NCI-H187 treated with DMSO at 0.1 percent for 48 hours (cell line): ENCODE measurements at regions not wholly inside any gene's neighbourhood (a gene's known extent, or its start where the extent isn't known, plus 50 kb on each side); places are given as distances from the start of the nearest gene placed in this dataset.
"Not testable (repeated sequence)": the region's sequence is repeated elsewhere in the genome, so short reads cannot be mapped to it uniquely, and the experiment has no call there.

Source experiments
- DNase-seq: peaks from one replicate; lab custom pipeline; 2025; lab: John Stamatoyannopoulos, UW

DNA sequence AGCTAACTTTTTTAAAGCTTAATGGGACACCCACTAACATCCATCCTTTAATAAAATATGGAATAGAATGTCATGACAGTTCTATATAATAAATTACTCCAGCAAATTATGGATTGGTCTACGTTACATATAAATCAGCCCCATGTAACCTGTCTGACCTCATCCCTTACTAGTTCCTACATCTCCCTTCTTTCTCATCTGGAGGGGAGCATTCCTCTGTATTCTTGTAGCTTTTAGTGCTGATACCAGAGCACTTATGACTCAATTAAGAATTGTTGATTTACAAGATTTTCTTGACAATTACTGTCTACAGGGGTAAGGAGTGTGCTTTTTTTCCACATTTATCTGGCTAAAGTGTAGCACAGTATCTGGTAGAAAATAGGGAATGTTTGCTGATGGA, 523.7 kb downstream of the FAM181B start:
- no peak for DNase-seq

DNA sequence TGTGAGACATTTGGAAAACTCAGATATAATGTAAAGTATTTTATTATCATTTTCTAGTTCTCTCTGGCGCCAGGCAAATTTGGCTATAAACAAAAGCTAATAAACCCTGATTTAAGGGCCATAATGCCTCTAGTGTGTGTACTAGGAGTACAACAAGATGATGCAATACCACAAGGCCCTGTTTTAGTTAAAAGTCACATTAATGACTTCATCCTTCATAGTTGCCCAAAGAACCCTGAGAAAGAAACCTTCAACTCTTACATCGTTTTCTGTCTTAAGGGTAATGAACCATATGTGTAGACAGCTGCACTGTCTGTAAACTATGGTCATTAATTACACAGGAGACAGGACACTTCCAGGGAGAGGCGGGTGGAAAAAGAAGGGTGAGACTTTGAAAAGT, 538.4 kb downstream of the FAM181B start:
- DNase-seq: no peak

DNA sequence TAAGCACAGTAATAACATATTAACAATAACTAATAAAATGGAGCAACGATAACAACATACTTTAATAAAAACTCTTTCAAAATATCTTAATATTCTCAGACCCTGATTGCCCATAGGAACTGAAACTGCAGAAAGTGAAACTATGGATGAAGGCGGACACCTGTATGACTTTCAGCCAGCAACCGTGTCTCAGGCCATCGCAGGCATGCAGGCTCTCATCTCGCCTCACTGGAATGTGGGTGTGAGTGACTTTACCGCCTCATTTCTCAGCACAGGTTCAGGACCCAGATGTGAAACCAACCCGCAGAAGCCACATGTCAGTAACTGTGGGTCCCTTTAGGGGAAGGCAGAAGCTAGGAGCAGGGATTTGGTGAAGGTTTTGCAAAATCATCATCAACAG, 539.1 kb downstream of the FAM181B start:
- no peak for DNase-seq

DNA sequence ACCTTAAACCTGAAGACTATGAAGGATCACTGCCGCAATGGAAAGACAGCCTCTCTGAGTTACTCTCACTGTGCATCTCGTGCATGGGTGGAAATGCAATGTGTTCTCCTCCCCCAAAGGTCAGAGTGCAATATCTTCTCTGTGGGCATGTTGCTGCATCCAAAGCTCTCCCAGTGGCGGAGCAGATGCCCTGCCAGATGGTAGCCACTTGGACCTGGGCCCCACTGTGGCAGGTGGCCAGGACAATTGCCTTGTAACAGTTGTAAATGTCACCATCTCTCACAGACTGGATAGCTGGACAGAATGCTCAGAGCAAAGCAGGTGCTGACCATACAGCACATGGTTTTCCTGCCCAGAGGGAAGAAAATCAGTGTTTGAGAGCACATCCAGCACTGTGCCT, 542.0 kb downstream of the FAM181B start:
- no peak for DNase-seq

DNA sequence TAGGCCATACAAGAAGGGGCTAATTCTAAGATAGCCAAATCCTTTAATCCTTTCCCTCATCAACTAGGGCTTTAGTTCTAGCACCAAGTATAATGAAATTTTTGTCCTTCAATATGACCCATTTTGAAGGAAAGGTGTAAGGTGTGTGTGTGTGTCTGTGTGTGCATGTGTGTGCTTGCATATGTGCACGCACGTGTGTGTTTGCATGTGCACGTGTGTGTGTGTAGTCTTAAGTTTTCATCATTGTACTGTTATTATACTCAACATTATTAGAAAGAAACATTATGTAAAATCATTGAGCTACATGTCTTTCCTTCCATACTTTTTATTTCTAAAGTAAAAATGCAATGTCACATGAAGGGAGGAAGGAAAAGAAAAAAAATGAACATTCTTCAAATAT, 547.7 kb downstream of the FAM181B start:
- no peak for DNase-seq

DNA sequence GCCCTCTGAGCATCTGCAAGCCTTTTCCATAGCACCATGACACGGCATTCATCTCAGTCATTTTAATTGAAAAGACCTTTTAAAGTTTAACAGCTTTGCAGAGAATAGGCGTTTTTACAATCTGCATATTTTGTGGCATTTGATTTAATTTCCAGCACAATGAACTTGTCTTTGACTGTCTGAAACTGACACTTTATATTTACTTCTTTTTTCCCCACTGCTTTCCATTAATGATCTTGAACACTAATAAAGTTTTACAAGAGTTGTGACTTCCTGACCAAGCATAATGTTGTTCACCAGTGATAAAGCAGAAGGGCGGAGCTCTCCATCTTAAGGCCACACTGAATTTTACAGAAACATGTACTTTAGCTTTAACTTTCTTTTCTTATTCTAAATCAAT, 548.7 kb downstream of the FAM181B start:
- DNase-seq: no peak

DNA sequence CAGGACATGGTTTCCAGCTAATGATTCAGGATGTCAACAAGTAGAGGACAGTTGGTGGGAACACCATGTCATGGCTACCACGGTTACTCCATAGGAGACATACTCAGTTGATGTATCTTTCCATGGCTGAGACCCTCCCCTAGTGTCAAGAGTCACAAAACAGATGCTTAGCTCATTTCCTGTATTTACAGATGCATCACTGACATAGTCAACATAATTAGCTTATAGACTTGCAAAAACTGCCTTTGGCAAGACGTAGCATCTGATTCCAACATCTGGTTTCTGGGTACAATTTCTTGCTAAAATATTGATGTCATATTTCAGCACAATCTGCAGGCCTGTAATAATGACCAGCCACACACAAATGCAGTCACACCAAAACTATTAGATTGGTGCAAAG, 550.3 kb downstream of the FAM181B start:
- no peak for DNase-seq

DNA sequence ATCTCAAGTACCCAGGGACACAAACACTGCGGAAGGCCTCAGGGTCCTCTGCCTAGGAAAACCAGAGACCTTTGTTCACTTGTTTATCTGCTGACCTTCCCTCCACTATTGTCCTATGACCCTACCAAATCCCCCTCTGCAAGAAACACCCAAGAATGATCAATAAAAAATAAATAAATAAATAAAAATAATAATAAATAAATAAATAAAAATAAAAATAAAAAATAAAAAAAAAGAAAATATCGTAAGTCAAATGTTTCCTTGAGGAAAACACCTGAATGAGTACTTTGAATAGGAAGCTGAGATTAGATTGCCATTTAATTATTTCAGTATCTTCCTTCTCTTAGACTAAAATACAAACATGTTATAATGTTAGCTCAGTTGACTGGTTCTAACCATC, 551.0 kb downstream of the FAM181B start:
- not testable (repeated sequence) for DNase-seq

DNA sequence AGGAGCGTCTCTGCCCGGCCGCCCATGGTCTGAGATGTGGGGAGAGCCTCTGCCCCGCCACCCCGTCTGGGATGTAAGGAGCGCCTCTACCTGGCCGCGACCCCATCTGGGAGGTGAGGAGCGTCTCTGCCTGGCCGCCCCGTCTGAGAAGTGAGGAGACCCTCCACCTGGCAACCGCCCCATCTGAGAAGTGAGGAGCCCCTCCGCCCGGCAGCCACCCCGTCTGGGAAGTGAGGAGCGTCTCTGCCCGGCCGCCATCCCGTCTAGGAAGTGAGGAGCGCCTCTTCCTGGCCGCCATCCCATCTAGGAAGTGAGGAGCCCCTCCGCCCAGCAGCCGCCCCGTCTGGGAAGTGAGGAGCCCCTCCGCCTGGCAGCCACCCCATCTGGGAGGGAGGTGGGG, 551.9 kb downstream of the FAM181B start:
- DNase-seq: not testable (repeated sequence)

DNA sequence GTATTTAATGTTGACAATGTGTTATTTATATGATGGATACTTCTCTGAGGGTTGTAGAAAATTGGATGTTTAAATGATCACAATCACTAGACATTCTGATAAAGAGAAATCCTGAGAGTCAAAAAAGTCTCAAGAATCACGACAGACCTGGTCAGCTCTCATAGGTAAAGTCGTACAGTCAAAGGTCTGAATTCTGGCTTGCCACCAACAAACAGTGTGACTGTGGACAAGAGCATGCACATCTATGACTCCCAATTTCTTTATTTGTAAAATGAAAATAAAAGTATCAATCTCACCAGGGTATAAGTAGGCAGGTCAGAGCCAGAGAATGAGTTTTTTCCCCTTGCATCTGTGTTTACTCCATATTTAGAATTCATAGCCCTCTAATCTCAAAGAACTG, 556.7 kb downstream of the FAM181B start:
- DNase-seq: no peak

DNA sequence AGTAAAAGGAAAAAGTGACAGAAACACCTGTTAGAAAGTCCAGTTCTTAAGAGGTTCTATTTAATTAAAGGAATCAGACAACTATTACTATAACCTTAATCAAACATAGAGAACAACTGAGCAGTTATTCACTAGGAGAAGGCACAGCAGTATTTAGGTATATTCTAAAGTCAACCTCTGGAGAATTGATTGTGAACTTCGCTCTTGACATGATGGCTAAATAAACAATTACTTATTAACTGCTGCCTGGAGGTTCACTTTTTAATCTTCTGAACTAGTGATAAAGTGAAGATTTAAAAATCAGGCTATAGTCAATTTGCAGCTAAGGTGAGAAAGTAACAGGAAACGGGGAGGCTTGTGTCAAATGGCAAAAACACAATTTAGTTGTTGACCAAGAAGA, 557.3 kb downstream of the FAM181B start:
- no peak for DNase-seq

DNA sequence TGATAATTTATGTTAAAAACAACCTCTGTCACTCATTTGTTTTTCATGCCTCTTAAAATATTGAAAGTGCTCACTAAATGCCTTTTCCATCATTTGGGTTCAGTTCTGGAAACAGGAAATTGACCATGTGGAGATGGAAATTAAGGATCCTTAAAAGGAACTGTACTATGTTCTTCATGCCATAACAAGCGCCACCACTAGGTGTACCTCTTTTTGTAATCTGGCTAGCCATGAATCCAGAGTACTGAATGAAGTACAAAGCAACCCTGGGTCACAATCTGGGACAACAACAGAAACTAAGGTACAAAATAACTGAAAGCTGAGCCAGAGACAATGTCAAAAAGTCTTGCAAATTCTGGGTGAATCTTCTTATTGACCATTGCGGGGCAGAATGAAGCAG, 559.1 kb downstream of the FAM181B start:
- DNase-seq: no peak

DNA sequence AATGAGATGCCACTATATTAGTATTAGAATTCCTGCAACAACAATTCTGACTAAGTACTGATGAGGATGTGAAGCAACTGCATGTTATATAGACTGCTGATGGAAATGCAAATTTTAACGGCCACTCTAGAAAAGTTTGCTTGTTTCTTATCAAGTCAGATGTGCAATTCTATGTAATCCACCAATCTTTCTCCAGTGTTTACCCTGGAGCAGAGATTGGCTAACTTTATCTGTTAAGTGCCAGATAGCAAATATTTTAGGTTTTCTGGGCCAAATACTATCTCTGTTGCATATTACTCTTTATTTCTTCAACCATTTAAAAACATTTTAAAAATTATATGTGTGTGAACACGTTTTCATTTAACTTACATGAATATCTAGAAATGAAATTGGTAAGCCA, 586.9 kb downstream of the FAM181B start:
- DNase-seq: no peak

DNA sequence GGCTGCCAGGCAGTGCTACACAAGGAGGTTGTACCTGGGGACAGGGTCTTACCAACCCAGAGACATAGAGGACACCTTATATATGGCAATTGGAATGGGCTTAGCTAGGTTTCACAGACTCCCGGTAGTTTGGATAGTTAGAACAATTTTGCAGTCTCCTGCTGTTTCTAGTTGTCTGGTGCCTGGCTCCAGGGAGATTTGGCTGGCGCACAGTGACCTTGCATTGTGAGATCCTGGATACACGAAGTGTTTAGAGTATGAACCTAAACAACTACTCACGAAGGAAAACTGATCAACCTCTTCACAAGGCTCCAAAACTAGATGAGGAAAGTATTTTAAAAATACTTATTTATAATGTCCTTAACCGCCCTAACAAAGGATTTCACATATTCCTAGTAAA, 614.7 kb downstream of the FAM181B start:
- DNase-seq: no peak

DNA sequence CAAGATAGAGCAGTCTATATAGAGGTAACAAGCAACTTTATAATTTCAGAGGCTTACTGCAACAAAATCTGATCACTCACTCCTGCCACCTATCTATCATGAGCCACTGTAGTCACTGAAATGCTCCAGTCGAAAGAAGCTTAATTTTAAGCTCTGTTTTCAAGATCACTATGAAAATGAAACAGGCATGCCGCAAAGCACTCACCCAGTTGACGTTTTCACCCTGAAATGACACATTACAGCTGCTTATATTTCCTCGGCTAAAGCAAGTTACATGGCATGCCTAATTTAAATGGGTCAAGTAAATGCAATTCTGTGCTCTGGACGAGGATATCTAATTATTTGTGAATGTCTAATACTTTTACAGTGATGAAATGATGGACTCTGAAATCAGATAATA, 616.3 kb downstream of the FAM181B start:
- DNase-seq: no peak

DNA sequence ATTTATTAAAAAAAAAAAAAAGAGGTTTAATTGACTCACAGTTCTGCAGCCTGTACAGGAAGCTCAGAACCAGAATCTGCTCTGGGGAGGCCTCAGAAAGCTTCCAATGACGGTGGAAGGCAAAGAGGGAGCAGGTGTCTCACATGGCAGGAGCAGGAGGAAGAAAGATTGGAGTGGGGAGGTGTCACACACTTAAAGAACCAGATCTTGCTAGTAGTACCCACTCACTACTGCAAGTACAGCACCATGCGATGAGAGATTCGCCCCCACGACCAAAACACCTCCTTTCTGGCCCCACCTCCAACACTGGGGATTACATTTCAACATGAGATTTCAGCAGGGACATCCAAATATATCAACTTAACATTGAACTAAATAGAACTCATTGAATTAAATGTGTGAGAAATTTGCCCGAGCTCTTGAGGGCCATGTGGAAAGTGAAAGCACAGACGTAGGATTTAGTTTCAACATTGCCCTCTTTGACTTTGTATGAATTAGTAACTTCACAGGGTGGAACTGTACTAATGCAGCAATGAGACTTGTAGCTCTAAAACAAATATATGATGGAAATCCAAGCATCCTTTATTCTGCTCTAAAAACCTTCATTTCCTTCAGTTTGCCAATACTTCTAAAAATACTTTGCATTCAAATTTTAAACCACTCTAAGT, 628.2 kb downstream of the FAM181B start:
- DNase-seq: no peak

DNA sequence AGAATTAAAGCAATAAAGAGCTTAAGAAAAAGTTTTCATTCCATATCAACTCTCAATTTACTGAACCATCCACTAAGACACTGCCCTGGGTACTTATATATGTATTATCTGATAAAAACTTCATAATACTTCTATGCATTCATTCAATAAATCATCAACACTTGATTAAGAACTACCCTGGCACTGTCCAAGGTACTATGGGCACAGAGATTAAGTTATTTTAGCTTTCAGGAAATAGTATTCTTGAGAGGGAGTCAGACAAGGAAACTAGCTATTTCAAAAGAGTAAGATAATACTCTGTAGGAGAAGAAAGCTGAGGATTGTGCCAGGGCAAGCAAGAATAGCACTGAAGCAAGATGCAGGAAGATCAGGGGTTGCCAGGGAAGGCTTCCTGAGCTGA, 640.8 kb downstream of the FAM181B start:
- no peak for DNase-seq

DNA sequence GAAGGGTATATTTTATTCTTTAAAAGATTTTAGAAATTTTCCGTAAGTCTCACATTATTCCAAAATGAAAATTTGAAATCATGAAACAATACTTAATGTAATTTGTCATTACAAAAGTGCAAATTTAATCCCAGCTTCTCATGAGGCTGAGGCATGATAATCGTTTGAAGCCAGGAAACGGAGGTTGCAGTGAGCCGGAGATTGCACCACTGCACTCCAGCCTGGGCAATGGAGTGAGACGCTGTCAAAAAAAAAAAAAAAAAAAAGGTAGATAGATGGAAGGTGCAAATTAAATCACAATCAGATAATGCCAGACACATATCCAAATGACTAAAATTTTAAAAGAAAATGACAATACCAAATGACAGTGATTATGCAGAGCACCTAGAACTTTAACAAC, 644.2 kb downstream of the FAM181B start:
- no peak for DNase-seq

DNA sequence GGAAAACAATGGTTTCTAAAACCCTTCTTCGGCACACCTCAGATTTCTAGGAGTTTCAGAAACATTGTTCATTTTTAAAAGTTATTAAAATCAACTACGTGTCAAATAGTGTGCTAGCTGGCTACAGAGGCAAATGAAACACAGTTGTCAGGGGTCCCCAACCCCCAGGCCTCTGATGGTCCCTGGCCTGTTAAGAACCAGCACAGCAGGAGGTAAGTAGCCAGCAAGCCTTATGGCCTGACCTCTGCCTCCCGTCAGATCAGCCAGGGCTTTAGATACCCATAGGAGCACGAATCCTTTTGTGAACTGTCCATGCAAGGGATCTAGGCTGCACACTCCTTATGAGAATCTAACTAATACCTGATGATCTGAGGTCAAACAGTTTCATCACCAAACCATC, 648.2 kb downstream of the FAM181B start:
- no peak for DNase-seq

DNA sequence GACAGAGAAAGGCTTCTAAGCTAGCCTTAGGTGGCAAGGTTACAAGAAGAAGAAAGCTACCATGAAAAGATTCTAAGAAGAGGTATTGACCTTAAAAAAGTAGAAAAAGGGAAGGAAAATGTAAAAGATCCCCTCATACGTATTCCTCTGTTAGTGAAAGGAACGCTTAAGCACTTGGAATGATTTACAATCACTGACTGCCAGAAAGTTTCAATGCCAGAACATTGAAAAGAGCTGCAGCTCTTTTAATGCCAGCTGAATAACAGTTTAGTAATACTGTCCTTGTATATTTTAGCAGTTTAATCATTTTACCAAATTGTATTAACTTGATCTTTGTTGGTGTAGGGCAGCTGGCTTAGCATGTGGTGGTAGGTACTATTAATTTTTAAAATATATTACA, 650.7 kb downstream of the FAM181B start:
- DNase-seq: no peak

DNA sequence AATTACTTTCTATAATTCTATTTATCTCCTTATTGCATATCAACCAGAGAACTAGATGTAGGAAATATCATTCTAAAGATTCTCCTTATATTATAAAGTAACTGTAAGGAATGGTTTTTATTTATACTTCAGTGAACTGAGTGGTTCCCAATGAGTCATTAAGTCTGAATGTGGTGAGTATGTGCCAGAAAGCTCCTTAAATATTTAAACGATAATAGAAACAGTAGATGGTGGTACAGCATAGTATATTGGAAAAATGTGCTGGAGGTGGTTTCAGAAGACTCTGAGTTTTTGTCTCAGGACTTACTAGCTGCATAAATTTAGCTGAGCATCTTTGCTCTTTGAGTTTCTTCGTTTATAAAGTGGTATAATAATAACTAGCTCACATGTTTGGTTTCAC, 653.5 kb downstream of the FAM181B start:
- no peak for DNase-seq

DNA sequence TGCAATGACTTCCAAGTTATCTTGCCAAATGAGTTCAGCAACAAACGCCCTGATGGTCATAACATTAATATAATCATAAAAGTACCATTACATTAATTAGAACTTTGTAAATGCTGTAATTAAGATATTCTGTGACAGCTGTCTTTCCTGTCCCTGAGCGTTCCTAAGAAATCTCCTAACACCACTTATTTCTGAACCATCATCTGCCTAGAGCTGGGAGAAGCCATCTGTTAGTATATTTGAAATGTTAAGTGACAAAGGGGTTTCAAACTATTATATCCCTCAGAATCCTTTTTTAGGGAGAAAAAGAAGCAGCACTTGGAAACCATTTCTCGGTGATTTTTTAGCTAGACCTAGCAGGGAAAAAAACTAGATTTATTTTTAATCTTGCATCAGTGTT, 657.5 kb downstream of the FAM181B start:
- no peak for DNase-seq

DNA sequence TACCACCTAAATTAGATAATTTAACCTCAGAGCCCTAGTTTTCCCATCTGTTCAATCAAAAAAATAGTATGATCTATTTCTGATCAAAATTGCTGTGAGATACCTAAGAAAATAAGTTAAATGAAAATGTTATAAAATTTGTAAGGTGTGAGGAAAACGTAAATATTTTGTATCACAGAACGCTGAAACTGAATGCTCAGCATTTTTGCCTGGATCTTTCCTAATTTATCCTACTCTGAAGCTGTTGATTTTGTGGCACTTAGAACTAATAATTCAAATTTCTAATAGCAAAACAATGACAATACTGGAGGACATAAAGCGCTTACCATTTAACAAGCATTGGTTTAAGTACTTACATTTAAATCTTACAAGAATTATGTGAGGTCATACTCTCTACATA, 674.2 kb downstream of the FAM181B start:
- no peak for DNase-seq

DNA sequence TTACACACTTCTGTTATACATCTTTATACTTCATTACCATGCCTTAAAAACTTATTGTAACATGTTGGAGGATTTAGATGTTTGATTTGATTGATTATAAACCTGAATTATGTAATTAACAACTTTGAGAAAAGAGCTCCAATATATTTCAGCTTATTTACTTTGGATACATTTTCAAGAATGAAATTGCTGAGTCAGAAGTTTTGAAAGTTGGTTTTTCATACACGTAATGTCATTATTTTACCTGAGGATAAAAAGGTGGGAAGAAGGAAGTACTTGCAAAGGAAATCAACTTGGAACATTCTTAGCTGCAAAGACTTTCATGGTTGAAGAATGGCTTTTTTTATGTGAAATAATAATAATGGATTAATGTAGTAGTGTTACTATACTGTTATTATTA, 677.2 kb downstream of the FAM181B start:
- no peak for DNase-seq

DNA sequence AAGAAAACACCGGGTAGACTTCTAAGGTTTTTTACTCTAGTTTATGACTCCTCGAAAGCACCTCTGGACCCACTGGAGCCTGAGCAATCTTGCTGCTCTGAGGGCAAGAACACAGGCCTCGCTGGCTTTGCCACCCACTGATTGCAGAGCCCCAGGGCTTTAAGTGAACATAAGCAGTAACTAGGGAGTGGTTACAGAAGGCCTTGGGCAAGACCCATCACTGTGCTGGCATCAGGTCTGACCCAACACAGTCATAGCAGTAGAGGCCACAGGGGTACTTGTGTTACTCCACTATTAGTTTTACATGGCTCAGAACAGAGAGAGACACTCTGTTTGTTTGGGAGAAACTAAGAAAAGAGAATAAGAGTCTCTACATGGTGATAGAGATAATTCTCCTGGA, 684.5 kb downstream of the FAM181B start:
- DNase-seq: no peak
